ENCODE measurements at regions not wholly inside any gene's neighbourhood (a gene's known extent, or its start where the extent isn't known, plus 50 kb on each side); places are given as distances from the start of the nearest gene placed in this dataset.

DNA sequence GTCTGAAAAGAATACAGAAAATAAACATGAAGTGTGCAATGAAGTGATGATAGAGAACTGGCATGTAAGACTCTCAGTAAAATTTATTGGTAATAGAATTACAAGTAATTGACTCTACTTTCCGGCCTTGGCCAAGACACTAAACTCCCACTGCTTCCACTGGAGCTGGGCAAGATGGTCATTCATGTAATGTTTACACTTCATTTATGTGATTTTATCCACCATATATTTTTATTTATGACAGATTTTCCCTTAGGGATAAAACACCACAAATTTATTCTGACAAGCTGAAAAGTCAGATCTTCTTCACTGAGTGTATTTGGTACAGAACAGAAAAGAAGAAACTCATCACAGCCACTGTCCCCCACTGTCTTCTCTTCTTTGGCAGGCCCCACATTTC is 191.9 kb downstream of the SLC39A8 start:
- Histone ChIP-seq H3K4me3 (ENCODE audit: low read depth, low read length) (no peak overlapping the region), H3K27me3 (no peaks in the 10 kb centered on the region), H3K4me1 (peaks cover 5% of the 10 kb centered on the region), H3K9me3 (no peaks in the 10 kb centered on the region), H3K36me3 (no peaks in the 10 kb centered on the region)
- DNase-seq: no peak
- TF ChIP-seq, protein P1, sequence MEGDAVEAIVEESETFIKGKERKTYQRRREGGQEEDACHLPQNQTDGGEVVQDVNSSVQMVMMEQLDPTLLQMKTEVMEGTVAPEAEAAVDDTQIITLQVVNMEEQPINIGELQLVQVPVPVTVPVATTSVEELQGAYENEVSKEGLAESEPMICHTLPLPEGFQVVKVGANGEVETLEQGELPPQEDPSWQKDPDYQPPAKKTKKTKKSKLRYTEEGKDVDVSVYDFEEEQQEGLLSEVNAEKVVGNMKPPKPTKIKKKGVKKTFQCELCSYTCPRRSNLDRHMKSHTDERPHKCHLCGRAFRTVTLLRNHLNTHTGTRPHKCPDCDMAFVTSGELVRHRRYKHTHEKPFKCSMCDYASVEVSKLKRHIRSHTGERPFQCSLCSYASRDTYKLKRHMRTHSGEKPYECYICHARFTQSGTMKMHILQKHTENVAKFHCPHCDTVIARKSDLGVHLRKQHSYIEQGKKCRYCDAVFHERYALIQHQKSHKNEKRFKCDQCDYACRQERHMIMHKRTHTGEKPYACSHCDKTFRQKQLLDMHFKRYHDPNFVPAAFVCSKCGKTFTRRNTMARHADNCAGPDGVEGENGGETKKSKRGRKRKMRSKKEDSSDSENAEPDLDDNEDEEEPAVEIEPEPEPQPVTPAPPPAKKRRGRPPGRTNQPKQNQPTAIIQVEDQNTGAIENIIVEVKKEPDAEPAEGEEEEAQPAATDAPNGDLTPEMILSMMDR (IDR thresholded peaks at IDR 0.05; ENCODE audit: low read depth, low read length): no peak

DNA sequence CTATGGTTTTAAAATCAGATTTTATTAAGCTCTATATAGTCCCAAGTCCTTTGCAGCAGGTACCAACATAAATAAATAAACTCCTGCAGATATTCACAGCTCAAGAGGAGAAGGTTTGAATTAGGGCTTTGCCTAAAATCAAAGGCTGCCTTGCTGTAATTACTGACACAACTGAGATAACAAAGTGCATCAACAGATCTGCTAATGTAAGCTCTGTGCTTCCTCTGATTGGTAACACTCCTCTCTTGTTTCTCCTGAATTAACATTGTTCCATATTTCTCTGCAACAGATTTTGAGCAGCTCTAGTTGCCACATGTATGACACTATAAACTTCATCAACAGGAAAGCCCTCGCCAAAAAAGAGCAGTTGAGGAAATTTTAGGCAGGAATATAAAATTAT is 193.6 kb downstream of the SLC39A8 start:
- H3K27me3 ChIP-seq: no peaks in the 10 kb centered on the region
- H3K36me3 ChIP-seq: no peaks in the 10 kb centered on the region
- H3K9me3 ChIP-seq: no peaks in the 10 kb centered on the region
- TF ChIP-seq, protein P1 (IDR thresholded peaks at IDR 0.05; ENCODE audit: low read depth, low read length): no peak
- peaks cover 5% of the 10 kb centered on the region for H3K4me1 ChIP-seq
- no peak overlapping the region for H3K4me3 ChIP-seq (ENCODE audit: low read depth, low read length)
- DNase-seq: no peak

DNA sequence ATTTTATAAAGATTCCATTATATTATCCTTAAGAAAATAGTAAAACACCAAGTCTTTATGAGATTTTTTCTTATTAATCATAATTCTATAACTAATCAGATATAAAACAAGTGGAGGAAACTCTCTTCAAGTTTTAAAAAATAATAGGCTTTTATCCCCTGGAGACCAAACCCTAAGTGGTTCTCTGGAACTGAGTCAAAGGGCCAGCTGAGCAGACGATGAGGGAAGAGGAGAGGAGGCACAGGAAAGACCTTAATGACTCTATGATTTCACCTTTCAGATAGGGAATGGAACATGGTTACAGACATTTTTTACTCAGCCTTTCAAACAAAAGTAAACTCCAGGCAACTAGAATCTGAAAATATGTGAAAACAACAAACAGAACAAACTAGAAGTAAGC is 201.8 kb downstream of the SLC39A8 start:
- H3K4me1 ChIP-seq: peaks cover 8% of the 10 kb centered on the region
- TF ChIP-seq, protein P1 (IDR thresholded peaks at IDR 0.05; ENCODE audit: low read depth, low read length): no peak
- DNase-seq: peak; percentile 41
- no peaks in the 10 kb centered on the region for H3K27me3 ChIP-seq
- H3K9me3 ChIP-seq: no peaks in the 10 kb centered on the region
- no peaks in the 10 kb centered on the region for H3K36me3 ChIP-seq
- H3K4me3 ChIP-seq (ENCODE audit: low read depth, low read length): no peak overlapping the region

DNA sequence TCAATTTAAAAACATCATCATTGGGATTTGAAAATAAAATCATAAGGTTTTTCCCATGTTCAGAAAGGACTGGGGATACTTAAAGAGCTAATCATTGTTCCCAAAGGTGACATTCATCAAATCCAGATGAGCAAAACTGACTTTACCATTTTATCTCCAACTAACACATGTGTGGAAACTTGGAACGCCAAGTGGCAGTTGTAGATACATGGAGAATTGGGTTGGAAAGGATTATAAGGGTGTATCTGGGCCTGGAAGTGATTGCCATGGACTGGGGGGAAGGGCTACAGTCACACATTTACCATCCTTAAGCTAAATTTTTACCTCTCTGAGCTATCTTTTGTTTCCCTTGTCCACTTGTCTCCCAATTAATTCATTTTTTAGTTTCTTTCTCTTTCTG is 203.4 kb downstream of the SLC39A8 start:
- no peaks in the 10 kb centered on the region for H3K27me3 ChIP-seq
- H3K4me3 ChIP-seq (ENCODE audit: low read depth, low read length): no peak overlapping the region
- DNase-seq: no peak
- H3K4me1 ChIP-seq: peaks cover 8% of the 10 kb centered on the region
- no peaks in the 10 kb centered on the region for H3K36me3 ChIP-seq
- TF ChIP-seq, protein P1 (IDR thresholded peaks at IDR 0.05; ENCODE audit: low read depth, low read length): no peak
- no peaks in the 10 kb centered on the region for H3K9me3 ChIP-seq

DNA sequence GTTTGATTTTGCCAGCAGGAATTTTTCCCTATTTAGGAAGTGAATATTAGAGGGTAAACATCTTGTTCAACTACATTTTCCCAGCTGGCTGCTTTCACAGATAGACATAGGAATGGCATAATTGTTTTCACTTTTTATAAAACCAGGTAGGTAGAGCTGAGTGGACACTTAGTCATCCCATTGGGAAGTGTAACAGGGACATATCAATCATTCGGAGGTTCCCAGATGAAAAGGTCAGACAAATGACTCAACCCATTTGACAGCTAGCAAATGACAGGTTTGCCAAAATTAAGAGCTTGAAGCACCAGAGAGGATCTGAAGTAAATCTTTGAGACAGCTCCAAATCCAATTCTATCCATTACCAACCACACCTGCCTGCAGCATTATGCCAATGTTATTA is 205.3 kb downstream of the SLC39A8 start:
- Histone ChIP-seq H3K27me3 (no peaks in the 10 kb centered on the region), H3K36me3 (no peaks in the 10 kb centered on the region), H3K4me3 (ENCODE audit: low read depth, low read length) (no peak overlapping the region), H3K4me1 (peaks cover 8% of the 10 kb centered on the region), H3K9me3 (no peaks in the 10 kb centered on the region)
- DNase-seq: no peak
- TF ChIP-seq, protein P1 (IDR thresholded peaks at IDR 0.05; ENCODE audit: low read depth, low read length): no peak

DNA sequence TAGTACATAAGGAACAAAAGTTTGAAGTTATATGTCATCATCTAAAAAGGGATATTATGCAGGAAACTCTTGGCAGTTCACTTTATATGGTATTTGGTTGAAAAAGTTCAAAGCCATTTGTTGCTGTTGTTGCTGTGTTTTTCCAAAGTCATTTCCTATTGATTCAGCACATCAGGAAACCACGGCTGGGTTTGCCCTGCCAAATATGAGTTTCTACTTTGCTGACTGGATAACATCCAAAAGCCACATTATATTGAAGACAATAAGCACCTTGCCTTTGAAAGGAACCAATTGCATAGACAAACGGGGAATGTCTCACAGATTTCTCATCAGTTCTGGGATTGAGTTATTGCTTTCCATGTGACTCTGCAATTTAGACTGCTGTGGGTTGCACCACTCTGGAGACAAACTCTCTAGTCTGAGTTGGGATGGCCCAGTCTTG is 206.1 kb downstream of the SLC39A8 start:
- Histone ChIP-seq H3K4me3 (ENCODE audit: low read depth, low read length) (no peak overlapping the region), H3K36me3 (no peaks in the 10 kb centered on the region), H3K27me3 (no peaks in the 10 kb centered on the region), H3K9me3 (no peaks in the 10 kb centered on the region), H3K4me1 (peaks cover 8% of the 10 kb centered on the region)
- no peak for DNase-seq
- TF ChIP-seq, protein P1 (IDR thresholded peaks at IDR 0.05; ENCODE audit: low read depth, low read length): no peak
